ENCODE measurements at regions not wholly inside any gene's neighbourhood (a gene's known extent, or its start where the extent isn't known, plus 50 kb on each side); places are given as distances from the start of the nearest gene placed in this dataset.
"Not testable (repeated sequence)": the region's sequence is repeated elsewhere in the genome, so short reads cannot be mapped to it uniquely, and the experiment has no call there.

DNA sequence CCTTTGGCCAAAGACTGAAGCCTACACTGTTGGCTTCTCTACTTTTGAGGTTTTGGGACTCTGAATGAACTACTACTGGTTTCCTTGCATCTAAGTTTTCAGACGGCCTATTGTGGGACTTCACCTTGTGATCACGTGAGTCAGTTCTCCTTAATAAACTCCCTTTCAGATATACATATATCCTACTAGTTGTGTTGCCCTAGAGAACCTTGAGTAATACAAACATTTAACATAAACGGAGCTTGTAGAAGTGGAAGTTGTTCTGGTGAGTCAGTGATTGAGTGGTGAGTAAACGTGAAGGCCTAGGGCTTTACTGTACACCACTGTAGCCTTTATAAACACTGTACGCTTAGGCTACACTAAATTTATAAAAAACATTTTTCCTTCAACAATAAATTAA lies 107.2 kb upstream of the CDH2 start:
- DNase-seq (ENCODE audit: low read depth): no peak

DNA sequence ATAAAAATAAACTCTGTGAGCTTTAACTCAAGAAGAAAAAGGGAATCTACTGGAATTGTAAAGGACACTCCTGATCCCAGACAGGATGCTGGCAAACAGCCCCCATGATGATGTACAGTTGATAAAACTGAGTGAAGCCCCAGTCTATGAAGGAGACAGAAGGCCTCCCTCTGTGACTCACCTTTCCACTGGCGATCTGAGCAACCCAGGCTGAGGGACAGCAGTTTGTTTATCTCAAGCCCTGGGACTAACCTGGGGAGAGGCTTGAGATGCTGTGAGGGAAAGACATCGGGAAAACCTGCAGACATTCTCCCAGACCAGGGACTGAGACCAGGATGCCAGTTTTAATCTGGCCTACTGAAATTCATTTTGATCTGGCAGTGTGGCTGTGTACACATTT lies 104.5 kb upstream of the CDH2 start:
- DNase-seq (ENCODE audit: low read depth): no peak

DNA sequence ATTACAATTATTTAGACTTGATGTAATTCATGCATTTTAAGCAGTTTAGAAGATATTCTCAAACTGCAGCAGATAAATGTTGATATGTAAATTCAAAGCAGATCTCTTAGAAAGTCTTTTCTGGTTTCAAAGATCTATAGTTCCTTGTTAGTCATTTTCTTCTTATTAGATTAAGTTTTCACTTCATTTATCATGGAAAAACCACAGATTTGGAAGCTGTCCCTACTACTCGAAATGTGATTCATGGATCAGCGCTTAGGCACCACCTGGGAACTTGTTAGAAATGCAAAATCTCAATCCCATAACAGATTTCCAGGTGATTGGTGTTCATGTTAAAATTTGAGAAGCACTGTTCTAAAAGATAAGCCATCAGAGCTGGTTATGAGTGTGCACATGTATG lies 92.8 kb upstream of the CDH2 start:
- DNase-seq (ENCODE audit: low read depth): no peak

GRCh38 chr18:28267878-28268625 lies 91.1 kb upstream of the CDH2 start:
- DNase-seq (ENCODE audit: low read depth): peak; percentile 47

DNA sequence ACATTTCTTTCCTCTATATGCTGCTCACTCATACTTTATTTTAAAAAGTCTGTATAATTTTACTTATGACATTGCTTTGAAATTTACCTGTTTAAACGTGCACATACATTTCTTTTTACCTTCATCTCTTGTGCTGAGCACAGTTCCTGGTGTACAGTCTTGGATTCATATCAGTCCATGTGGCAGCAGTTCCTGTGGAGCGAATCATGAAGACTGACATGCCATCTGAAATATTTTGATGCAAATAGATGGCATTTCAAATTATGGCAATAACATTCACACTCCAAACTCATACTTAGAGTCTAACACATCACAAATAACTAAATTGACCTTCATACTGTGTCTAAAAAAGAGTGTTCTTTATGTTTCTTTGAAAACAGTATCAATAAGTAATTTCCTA lies 90.3 kb upstream of the CDH2 start:
- DNase-seq (ENCODE audit: low read depth): no peak

DNA sequence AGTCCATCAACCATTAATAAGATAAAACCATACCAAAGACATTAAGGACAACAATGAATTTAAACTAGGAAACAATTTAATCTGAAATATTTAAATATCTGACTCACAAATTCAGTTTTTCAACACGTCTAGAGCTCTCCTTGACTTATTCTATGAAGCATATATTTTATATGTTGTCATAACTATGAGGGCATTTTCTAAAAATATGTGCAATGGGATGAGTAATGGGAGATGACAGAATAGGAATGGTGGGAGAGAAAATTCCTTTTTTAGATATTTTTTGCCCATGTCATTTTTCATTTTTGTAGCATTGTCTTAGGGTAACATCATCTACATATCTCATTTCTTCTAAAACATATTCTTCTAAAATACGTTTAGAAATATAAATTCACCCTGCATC lies 79.2 kb upstream of the CDH2 start:
- DNase-seq (ENCODE audit: low read depth): no peak

DNA sequence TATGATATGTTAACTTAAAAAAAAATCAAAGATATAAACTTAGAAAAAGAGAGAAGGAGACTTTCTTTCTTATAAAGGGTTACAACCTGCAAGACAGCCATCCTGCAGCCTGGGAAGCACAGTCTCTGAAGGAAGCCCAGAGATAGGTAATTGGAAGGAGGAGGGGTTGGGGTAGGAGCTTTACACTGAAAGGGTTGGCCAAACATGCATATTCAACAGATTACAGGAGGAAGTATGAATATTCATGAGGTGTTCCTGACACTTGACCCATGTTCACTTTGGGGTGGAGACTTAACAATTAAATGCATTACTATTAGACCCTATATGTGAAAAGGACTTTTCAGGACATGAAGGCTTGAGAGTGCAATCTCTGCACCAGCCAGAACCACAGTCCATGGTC lies 71.7 kb upstream of the CDH2 start:
- DNase-seq (ENCODE audit: low read depth): no peak

DNA sequence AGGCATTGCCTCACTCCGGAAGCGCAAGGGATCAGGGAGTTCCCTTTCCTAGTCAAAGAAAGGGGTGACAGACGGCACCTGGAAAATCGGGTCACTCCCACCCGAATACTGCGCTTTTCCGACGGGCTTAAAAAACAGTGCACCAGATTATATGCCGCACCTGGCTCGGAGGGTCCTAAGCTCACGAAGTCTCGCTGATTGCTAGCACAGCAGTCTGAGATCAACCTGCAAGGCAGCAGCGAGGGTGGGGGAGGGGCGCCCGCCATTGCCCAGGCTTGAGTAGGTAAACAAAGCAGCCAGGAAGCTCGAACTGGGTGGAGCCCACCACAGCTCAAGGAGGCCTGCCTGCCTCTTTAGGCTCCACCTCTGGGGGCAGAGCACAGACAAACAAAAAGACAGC lies 63.7 kb upstream of the CDH2 start:
- DNase-seq (ENCODE audit: low read depth): not testable (repeated sequence)

DNA sequence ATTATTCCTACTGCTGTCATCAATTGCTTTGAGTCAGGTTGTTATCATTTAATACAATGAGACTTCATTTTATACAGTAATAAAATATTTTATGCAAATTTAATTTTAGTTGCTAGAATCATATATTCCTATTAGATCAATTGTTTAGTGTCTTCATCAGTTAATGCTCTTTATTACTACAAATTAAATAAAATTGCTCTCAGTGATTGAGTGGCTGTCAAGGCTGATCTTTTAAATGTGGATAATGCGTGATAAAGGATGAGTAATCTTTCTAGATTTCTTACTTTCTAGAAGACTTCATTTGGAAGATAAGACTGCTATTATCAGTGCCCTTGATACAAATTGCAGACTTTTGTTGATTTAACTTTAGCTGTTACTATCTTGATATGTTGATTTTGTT lies 59.6 kb upstream of the CDH2 start:
- no peak for DNase-seq (ENCODE audit: low read depth)
